NCI-H748 treated with DMSO at 0.1 percent for 48 hours (cell line): ENCODE measurements at regions not wholly inside any gene's neighbourhood (a gene's known extent, or its start where the extent isn't known, plus 50 kb on each side); places are given as distances from the start of the nearest gene placed in this dataset.

ENCODE experiments used
- DNase-seq: peaks from one replicate; lab custom pipeline; 2025; lab: John Stamatoyannopoulos, UW

DNA sequence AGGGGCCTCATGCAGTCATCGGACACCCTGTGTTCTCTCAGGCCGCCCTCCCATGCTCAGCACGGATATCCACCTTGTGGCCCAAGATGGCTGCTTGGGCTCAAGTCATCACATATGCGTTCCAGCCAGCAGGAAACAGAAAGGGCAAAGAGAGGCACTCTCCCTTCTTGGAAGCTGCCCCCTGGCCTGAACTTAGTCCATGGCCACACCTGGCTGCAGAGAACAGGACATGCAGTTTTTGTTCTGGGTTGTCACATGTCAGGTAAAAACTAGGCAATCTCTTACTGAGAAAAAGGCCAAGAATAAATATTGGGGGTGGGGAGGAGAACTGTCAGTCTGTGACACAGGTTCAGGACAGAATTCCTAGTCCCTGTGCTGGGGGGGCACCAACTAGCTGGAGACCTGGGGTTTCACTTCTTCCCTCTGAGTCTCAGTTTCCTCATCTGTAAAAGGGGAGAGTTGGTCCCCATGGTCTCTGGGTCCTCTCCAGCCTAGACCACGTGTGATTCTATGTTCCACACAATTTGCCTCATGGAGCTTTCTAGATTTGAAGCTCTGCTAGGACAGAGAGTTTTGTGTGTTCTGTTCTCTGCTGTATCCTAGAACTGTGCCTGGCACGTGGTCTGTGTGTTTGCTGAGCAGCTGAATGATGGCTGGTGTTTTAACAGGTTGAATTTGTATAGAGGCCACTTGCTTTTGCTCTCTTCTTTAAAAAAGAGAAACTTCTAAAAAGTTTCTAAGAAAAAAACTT, 107.2 kb upstream of the ANO1 start:
- no peak for DNase-seq

- DNase-seq, result no peak
Observed at GRCh38 chr11:69971741-69972140, 106.4 kb upstream of the ANO1 start.

DNA sequence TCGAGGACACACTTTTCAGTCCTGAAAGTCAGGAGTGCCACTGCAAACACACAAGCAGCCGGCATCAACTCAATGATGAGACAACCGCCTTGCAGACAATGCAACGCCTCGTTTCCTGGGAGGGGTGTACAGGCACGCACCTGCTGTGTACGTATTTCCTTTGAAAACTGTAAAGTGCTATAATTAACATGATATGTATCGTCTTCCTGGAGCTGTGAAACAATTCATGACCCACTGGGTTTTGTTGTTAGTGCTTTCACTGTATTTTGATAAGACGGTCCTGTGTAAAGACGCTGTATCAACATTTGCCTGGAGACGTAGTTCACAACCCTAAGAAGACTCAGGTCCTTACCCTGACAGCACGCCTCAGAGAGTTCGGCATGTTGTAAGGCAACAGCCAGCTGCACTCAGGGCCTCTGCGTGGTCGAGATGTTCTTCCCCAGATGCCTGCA, 105.7 kb upstream of the ANO1 start:
- peak; percentile 54 for DNase-seq

GRCh38 chr11:69974528-69974927, 103.6 kb upstream of the ANO1 start:
- no peak for DNase-seq

DNA sequence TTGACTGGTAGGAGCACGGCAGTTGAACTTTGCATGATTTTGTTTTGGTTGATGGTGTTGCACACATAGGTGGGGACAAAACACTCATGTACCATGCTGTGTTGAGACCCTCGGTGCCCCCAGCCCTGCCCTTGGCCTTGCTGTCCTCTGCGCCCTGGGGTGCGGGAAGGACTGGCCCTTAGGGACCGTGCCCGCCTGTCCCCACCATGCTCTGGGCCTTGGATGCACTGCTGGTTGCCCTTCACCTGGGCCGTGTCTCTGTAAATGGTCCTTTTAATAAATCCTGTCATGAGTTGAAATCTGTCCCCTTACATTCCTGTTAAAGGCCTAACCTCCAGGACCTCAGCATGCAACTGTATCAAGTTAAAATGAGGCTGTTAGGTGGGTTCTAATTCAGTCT, 102.3 kb upstream of the ANO1 start:
- no peak for DNase-seq

GRCh38 chr11:69976794-69977193, 101.3 kb upstream of the ANO1 start:
- no peak for DNase-seq

- no peak for DNase-seq
Observed at GRCh38 chr11:69977951-69978350, 100.2 kb upstream of the ANO1 start.

DNA sequence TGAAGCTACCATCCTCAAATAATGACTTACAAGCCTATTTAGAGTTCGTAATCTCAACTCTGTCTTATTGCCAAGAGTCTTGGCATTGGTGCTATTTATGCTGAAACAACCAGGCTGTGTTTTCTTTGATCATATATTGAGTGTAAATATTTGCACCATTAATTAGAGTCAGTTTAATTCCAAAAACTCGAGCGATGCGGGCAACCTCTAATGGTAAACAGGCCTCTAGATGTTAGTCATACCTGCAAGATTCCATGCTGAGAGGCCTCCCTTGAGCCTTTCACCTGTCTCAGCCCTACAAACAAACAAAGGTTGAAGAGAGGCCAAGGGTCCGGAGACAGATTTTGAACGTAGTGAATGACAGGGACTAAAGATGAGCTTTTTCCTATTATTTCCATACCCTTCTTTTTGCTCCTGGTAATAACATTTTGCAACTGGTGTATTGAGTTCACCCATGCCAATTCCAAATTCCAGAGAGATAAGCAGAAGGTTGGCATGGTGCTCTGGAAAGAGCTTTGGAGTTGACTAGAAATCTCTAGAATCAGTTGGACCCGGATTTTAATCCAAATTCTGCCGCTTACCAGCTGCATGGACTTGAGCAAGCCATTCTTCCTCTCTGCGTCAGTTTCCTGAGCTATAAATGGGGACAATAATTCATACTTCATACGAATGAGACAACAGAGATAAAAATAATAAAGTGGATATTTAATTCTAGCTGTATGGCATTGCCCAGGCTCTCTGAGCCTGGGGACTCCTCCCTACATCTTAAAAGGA, 99.1 kb upstream of the ANO1 start:
- DNase-seq, result no peak

- DNase-seq, result no peak
Observed at GRCh38 chr11:69979632-69980031, 98.5 kb upstream of the ANO1 start.

GRCh38 chr11:69981119-69981784, 96.9 kb upstream of the ANO1 start:
- peak; percentile 8 for DNase-seq

GRCh38 chr11:69982690-69983570, 95.2 kb upstream of the ANO1 start:
- no peak for DNase-seq

- no peak for DNase-seq
Observed at GRCh38 chr11:69983571-69983877, 94.6 kb upstream of the ANO1 start.

GRCh38 chr11:69983897-69984438, 94.1 kb upstream of the ANO1 start:
- no peak for DNase-seq

- DNase-seq, result no peak
Observed at GRCh38 chr11:69984457-69985261, 93.5 kb upstream of the ANO1 start.

- DNase-seq, result no peak
Observed at GRCh38 chr11:69985331-69985640, 92.8 kb upstream of the ANO1 start.

DNA sequence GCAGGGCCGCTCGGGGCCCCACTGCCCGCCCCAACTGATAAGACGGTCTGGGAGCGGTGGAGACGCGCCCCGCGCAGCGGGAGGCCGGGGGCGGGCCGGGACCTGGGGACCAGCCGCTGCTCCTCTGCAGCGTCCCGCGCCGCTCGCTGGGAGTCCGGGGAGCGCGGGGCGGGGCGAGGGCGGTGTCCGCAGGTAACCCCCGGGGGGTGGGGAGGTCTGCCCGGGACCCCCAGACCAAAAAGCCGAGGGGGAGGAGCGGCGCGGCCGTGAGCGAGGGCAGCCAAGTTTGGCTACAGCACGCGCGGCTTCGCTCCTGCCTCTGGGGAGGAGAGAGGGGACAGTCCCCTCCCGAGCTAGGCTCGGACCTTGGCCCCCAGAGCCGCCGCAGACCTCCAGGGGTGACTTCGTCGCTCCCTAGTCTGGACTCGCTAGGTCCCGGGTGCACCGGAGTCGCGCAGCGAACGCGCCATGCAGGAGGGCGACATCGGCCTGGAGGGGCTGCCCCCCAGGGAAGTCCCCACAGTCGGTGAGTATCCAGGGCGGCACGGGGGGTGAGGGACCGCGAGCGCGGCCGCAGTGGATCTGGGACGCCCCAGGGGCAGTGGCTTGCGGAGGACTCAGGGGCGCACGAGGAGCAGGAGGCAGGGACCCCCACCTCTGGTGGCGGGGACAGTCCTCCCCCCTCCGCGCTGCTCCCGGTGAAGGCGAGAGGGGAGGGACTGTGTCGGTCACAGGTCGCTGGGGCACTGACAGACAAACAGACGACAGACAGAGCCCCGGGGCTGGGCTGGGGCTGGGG, 92.3 kb upstream of the ANO1 start:
- no peak for DNase-seq

GRCh38 chr11:69986440-69986787, 91.7 kb upstream of the ANO1 start:
- DNase-seq, result no peak

GRCh38 chr11:69986830-69987229, 91.3 kb upstream of the ANO1 start:
- DNase-seq, result no peak

DNA sequence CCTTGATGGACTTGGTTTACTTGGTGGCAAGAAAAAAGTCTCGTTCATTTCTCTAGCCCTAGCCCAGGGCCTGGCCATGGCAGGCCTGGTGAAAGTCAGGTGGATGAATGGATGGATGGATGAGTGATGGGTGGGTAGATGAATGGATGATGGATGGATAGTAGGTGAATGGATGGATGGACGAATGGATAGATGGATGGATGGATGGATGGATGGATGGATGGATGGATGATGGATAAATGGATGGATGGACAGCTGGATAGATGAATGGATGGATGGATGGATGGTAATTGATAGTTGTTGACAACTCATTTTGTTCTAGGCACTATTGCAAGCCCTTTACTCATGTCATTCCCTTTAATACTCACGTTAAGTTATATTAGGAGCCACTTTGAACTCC, 86.1 kb upstream of the ANO1 start:
- no peak for DNase-seq

- no peak for DNase-seq
Observed at GRCh38 chr11:69992943-69993694, 85.0 kb upstream of the ANO1 start.
